ENCODE measurements at regions not wholly inside any gene's neighbourhood (a gene's known extent, or its start where the extent isn't known, plus 50 kb on each side); places are given as distances from the start of the nearest gene placed in this dataset.
"Not testable (repeated sequence)": the region's sequence is repeated elsewhere in the genome, so short reads cannot be mapped to it uniquely, and the experiment has no call there.

GRCh38 chr4:170794525-170794924 lies 704.8 kb upstream of the AADAT start:
- no peak overlapping the region for H3K9ac ChIP-seq (ENCODE audit: low read length)
- POLR2A ChIA-PET: no interaction called here
- no peak overlapping the region for H3K27ac ChIP-seq (ENCODE audit: low read depth, low read length)
- H3K4me2 ChIP-seq (ENCODE audit: low read length): no peak overlapping the region
- no peaks in the 10 kb centered on the region for H3K4me1 ChIP-seq (ENCODE audit: control insufficient read depth in 1 of 2, insufficient read depth in 2 of 2, low read length in 2 of 2)
- DNase-seq (ENCODE audit: low read depth, low spot score) (no peak), ATAC-seq (no peak)
- no peak overlapping the region for H3K4me3 ChIP-seq (replicated peaks in 1 of 2; ENCODE audit: low read depth in 1 of 2, low read length in 2 of 2)
- no peaks in the 10 kb centered on the region for H3K27me3 ChIP-seq (ENCODE audit: insufficient read depth, low read length)
- no peaks in the 10 kb centered on the region for H3K79me2 ChIP-seq (ENCODE audit: insufficient read depth, low read length)
- no peaks in the 10 kb centered on the region for H3K9me2 ChIP-seq (ENCODE audit: insufficient read depth)
- CTCF ChIA-PET: no interaction called here
- H3K36me3 ChIP-seq (ENCODE audit: control insufficient read depth in 1 of 2, insufficient read depth in 2 of 2, low read length in 2 of 2): no peaks in the 10 kb centered on the region
- no peaks in the 10 kb centered on the region for H4K20me1 ChIP-seq (ENCODE audit: insufficient read depth)
- H2AFZ ChIP-seq (ENCODE audit: low read depth, low read length, poor library complexity, severe bottlenecking): no peak overlapping the region
- H3K9me3 ChIP-seq (ENCODE audit: control insufficient read depth in 1 of 2, insufficient read depth in 1 of 2, low read depth in 1 of 2, low read length in 2 of 2): no peaks in the 10 kb centered on the region
- no TSS peak for BruUV-seq (replicated peaks)
- TF ChIP-seq EZH2 (IDR thresholded peaks at IDR 0.05) (no peak), SP1 (IDR thresholded peaks at IDR 0.05; ENCODE audit: low read depth) (no peak), EGR1 (IDR thresholded peaks at IDR 0.05; ENCODE audit: low read depth) (no peak), ATF3 (IDR thresholded peaks at IDR 0.05) (no peak), CBX3 (IDR thresholded peaks at IDR 0.05; ENCODE audit: low read depth) (no peak), YY1 (IDR thresholded peaks at IDR 0.05; ENCODE audit: extremely low read depth, insufficient replicate concordance, low read depth, low read length) (no peak), CEBPB (IDR thresholded peaks at IDR 0.05; ENCODE audit: low read depth) (no peak), EZH2phosphoT487 (IDR thresholded peaks at IDR 0.05; ENCODE audit: borderline replicate concordance) (no peak), TCF7L2 (IDR thresholded peaks at IDR 0.05; ENCODE audit: borderline replicate concordance, extremely low read depth, insufficient read depth, insufficient read length) (no peak)
- TF ChIP-seq, protein P1, sequence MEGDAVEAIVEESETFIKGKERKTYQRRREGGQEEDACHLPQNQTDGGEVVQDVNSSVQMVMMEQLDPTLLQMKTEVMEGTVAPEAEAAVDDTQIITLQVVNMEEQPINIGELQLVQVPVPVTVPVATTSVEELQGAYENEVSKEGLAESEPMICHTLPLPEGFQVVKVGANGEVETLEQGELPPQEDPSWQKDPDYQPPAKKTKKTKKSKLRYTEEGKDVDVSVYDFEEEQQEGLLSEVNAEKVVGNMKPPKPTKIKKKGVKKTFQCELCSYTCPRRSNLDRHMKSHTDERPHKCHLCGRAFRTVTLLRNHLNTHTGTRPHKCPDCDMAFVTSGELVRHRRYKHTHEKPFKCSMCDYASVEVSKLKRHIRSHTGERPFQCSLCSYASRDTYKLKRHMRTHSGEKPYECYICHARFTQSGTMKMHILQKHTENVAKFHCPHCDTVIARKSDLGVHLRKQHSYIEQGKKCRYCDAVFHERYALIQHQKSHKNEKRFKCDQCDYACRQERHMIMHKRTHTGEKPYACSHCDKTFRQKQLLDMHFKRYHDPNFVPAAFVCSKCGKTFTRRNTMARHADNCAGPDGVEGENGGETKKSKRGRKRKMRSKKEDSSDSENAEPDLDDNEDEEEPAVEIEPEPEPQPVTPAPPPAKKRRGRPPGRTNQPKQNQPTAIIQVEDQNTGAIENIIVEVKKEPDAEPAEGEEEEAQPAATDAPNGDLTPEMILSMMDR (IDR thresholded peaks at IDR 0.05 in 2 of 3, conservative IDR thresholded peaks at IDR 0.05 in 1 of 3; ENCODE audit: borderline replicate concordance in 1 of 3, insufficient read depth in 1 of 3, low read depth in 2 of 3, low read length in 2 of 3): no peak
- RAD21 ChIA-PET (ENCODE audit: low non-redundant PET in 1 of 2, low total read pairs in 2 of 2, uncharacterized antibody in 2 of 2, unreplicated experiment in 2 of 2): no interaction called here
- intact Hi-C loops (cut with micrococcal nuclease): no loop called here

DNA sequence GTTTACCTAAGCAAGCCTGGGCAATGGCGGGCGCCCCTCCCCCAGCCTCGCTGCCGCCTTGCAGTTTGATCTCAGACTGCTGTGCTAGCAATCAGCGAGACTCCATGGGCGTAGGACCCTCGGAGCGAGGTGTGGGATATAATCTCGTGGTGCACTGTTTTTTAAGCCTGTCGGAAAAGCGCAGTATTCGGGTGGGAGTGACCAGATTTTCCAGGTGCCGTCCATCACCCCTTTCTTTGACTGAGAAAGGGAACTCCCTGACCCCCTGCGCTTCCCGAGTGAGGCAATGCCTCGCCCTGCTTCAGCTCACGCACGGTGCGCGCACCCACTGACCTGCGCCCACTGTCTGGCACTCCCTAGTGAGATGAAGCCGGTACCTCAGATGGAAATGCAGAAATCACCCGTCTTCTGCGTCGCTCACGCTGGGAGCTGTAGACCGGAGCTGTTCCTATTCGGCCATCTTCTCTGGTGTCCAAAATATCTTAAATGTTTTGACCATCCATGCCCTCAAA lies 698.8 kb upstream of the AADAT start:
- DNase-seq (ENCODE audit: low read depth, low spot score); H3K9ac ChIP-seq (ENCODE audit: low read length); CTCF ChIA-PET; H3K27ac ChIP-seq (ENCODE audit: low read depth, low read length); H3K27me3 ChIP-seq (ENCODE audit: insufficient read depth, low read length); H3K9me3 ChIP-seq (ENCODE audit: control insufficient read depth in 1 of 2, insufficient read depth in 1 of 2, low read depth in 1 of 2, low read length in 2 of 2); H4K20me1 ChIP-seq (ENCODE audit: insufficient read depth); BruUV-seq (replicated peaks); POLR2A ChIA-PET; H3K4me2 ChIP-seq (ENCODE audit: low read length); H3K36me3 ChIP-seq (ENCODE audit: control insufficient read depth in 1 of 2, insufficient read depth in 2 of 2, low read length in 2 of 2); H3K79me2 ChIP-seq (ENCODE audit: insufficient read depth, low read length); ATAC-seq; intact Hi-C loops (cut with micrococcal nuclease); H3K4me1 ChIP-seq (ENCODE audit: control insufficient read depth in 1 of 2, insufficient read depth in 2 of 2, low read length in 2 of 2); H2AFZ ChIP-seq (ENCODE audit: low read depth, low read length, poor library complexity, severe bottlenecking); H3K9me2 ChIP-seq (ENCODE audit: insufficient read depth); RAD21 ChIA-PET (ENCODE audit: low non-redundant PET in 1 of 2, low total read pairs in 2 of 2, uncharacterized antibody in 2 of 2, unreplicated experiment in 2 of 2); H3K4me3 ChIP-seq (replicated peaks in 1 of 2; ENCODE audit: low read depth in 1 of 2, low read length in 2 of 2): not testable (repeated sequence)
